AG20443 (cell line): ENCODE measurements at regions not wholly inside any gene's neighbourhood (a gene's known extent, or its start where the extent isn't known, plus 50 kb on each side); places are given as distances from the start of the nearest gene placed in this dataset.

Experiments
- DNase-seq: peaks from one replicate; pipeline ENCODE4 v3.0.0; 2012; ENCODE audit warnings: low spot score, mixed read lengths

DNA sequence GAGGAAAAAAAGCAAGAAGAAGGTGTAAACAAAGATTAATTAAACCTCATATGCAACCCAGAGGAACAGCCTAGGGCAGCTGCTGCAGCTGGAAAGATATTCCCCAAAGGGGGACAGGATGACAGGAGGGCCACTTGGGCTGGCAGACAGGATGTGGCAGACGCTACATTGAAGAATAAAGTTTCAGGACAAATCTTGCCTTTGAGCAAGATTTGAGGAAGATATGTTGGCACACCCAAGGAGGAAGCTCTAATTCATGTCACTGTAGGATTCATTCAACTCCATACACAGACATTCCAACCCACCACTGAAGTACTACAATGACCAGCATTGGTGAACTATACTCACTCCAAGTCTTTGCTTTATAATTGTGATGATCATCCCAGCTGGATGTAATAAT, 504.0 kb downstream of the SHQ1 start:
- no peak for DNase-seq

DNA sequence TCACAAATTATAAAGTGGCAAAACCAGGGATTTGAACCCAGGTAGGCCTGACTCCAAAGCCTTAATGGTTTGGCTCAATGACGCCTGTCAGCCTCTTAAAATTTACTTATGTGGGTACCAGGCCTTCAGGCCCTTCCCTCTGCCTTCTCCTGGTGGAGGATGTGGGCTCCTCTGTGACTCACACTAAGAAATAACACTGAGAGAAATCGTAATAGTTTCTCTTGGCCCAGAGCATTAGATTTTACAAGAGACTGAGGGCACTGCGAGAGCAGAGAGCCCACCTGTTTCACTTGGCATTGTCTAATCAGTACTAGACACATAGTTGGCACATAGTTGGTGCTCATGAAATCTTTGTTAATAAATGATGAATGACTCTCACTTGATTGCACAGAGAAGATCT, 505.2 kb downstream of the SHQ1 start:
- no peak for DNase-seq

DNA sequence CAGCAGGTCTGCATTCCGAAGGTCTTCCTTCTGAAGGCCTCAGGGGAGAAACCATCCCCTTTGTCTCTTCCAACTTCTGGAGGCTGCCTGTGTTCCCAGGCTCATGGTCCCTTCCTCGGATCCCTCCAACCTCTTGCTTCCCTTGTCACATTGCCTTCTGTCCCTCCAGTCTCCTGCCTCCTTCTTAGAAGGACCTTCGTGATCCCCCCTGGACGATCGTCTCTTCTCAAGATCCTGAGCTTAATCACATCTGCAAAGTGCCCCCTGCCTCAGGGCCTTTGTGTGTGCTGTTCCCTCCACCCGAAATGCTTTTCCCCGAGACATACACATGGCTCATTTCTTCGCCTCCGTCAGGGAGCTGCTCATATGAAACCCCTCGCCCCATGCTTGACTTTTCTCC, 505.8 kb downstream of the SHQ1 start:
- DNase-seq, result no peak

DNA sequence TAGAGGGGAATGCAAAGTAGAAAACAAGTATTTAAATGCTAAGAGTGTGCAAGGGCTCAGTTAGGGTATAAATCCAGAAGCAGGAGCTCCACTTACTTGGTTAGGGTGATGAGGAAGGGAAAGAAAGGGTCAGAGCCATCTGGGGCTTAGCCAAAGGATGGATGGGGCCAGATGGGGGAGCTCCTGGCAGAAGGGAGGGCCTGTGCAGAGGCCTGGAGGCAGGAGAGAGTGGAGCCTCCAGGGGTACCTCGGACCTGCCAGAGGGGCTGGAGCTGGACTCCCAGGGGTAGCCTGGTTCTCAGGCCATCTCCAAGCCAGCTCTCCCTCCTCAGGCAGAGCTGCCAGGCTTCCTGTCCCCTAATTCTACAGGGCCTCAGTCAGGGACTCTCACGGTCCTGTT, 506.3 kb downstream of the SHQ1 start:
- DNase-seq, result no peak

DNA sequence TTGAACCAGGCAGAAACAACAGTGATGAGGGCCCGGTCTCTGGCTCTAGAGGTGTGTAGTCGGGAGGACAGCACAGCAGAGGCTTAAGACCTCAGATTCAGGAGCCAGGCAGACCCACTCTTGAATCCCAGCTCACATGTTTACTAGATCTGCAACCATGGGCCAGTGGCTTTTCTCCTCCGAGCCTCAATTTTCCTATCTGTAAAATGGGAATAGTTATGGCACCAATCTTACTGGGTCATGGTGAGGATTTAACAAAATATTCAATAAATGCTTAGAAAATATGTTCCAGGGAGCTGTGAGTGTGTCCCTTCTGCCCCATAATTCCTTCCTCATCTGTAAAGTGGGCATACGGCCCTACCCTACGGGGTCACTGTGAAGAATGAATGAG, 506.9 kb downstream of the SHQ1 start:
- DNase-seq, result no peak

DNA sequence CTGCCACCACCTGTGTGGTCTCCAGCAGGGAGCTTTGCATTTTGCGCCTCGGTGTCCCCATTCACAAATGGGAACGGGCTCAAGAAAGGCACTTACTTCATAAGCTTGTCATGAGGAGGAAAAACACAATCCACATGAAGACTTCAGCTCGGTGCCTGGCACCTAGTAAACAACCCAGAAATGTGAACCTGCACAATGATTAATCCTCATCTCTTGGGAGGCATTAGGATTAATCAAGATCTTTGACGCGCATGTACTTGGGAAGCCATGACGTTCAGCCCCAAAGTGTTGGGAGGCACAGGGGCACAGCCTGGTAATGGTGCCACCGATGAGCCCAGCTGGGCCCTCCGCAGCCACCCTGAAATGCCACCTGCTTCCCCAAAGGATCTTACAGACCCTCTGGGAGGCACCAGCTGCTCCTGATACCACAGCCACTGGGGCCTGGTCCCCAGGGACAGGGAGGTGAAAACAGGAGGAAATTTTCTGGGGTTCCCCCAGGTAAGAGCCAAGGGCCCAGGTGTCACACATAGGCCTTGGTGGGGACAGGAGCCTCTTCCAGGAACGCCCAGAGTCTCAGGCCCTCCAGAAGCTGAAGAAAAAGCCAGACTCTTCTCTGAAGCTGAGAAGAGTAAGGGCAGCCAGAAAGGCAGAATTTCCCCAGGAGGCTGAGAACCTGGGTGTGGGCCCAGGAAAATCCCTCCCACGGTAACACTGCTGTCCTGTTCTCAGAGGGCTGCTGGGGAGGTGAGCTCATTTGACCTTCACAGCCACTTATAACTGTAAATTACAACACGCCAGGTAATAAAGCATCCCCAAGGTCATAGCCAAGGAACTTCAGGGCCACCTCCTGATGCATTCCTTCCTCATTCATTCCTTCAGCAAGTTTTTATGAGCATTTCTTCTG, 507.5 kb downstream of the SHQ1 start:
- no peak for DNase-seq

DNA sequence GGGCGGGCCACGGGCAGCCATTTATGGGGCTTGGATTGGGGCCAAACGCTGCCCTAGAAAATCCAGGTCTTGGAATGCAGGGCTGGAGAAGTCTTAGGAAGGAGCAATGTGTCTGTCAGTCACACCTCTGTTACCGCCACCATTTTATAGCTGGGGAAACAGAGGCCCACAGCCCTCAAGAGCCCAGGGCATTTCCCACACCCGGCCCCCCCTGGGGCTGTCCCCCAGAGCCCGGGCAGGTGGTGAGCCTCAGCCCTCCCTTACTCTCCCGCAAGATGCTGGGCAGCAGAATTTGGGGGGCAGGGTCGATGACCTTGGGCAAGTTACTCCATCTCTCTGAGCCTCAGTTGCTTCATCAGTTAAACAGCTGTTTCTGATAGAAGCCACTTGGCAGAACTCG, 508.2 kb downstream of the SHQ1 start:
- DNase-seq, result no peak

DNA sequence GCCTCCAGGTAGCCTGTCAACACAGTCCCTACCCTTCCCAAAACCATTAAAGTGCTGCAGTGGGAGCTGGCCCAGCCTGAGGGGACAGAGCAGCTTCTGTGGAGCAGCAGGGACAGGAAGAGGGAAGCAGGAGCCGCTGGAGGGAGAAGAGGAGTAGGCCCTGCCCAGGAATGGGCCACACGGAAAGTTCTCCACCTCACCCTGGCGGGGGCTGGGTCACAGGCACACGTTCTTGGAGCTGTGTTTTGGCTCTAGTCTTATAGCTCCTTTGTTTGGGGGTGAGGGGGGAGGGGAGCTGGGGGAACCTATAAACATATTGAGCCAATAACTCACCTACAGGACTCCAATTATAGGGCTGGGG, 508.6 kb downstream of the SHQ1 start:
- no peak for DNase-seq

DNA sequence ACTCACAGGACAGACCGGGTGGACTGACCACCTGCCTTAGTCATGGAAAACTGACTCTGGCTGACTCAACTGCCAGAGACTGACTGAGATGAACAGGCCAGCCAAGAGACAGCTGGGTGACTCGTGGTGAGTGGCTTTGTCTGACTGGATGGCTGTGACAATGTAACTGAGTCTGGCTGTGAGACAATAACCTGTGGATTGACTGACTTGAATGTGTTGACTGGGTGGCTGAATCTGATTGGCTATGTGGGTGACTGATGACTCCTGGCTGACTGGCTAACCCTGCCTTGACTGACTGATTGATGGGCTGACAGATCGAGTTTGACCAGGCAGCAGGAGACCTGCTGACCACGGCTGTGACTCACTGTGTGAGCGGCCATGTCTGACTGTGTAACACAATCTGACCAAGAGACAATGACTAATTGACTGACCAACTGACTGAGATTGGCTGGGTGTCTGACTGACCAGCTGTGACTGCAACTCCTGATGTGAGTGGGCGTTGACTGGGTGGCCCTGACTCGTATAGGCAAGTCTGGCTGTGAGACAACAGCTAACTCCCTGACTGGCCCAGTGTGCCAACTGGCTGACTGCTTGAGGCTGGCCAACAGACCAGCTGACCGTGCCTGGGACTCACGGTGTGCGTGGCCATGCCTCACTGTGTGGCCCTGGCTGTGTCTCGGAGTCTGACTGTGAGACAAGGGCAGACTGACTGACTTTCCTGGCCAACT, 509.1 kb downstream of the SHQ1 start:
- DNase-seq, result peak; percentile 87

DNA sequence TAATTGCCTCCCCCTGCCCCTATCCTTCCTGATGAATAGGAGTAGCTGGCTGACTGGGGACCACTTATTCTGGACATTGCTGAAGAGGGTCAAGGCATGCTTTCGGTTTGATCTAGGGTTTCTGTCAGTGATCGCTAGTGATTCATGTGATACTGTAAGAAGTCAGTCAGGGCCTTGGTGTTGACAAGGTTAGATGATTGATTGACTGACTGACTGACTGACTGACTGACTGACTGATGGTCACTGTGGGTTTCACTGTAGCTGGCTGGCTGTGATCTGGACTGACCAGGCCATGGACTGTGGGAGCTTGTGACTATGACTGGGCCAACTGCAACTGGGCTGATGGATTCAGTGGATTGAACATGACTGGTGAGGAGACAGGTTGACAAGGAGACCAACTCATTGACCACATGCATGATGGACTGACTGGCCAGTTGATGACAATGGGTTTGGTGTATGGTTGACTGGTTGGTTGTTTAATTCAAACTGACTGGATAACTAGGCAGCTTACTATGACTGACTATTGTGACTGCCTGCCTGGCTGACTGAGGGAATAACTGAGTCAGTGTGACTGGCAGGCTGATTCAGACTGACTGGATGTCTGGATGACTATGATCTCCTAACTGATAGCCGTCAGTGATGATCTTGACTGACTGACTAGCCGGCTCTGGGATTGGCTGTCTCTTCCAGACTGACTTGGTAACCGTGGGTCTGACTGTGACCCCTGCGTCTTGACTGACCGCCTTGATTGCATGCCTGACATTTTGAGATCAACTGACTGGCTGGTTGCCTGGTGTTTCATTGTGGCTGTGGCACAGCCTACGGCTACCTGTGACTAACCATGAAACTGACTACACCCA, 509.9 kb downstream of the SHQ1 start:
- no peak for DNase-seq

DNA sequence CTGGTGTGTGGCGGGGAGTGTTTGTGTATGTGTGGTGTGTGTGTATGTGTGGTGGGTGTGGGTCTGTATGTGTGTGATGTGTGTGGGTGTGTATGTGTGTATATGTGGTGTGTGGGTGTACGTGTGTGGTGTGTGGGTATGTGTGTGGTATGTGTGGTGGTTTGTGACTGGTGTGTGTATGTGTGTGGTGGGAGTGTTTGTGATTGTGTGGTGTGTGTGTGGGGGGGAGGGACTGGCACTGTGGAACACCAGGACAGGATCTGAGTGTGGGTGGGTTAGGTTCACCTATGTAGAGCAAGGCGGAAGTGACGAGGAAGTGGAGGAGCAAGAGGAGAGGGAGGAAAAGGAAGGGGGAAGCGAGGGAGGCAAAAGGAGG, 510.8 kb downstream of the SHQ1 start:
- no peak for DNase-seq

DNA sequence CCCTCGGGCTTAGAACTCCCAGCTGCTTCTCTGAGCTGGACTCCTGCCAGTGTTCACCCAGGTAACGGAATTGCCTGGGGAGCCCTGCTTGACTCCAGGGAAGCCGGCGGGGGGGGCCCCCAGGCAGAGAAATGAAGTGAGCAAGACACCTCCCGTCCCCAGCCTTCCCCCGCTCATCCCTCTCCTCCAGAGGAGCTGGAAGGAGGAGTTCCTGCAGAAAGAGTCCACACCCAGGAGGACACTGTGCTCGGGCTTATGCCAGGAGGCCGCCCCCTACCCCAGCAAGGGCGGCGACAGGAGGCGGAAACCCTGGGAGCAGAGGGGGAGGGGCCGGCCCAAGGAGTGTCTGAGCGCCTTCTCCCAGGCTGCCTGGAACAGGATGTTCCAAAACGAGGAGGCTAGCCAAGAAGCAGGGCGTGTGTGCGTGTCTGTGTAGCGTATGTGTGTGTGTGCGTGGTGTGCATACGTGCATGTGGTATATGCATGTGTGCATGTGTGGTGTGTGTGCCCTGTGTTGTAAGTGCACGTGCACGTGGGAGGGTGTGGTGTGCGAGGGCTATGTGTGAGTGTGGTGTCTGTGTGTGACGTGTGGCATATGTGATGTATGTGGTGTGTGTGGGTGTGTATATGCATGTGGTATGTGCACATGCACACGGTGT, 511.3 kb downstream of the SHQ1 start:
- DNase-seq, result peak; percentile 72

DNA sequence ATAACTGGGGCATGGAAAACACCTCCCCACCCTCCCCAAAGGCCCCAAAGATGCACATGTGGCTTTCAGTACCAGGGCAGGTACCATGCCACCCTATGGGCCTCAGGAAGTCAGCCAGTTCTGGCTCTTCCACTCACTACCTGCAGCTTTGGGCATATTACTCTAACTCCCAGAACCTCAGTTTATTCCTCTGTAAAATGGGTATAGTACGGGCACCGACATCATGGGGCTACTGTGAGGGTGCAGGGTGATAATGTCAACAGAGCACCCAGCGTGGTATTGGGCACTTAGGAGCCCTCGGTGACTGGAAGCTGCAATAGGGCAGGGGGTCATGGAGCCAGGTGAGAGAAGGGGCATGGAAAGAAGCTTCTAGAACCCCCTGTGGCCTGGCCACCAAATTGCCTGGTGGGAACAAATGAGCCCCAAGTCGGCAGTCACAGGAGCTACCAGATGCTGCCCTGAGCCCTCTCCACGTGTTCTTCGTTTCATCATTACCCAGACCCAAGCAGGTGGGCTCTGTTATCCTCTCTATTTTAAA, 512.1 kb downstream of the SHQ1 start:
- no peak for DNase-seq

DNA sequence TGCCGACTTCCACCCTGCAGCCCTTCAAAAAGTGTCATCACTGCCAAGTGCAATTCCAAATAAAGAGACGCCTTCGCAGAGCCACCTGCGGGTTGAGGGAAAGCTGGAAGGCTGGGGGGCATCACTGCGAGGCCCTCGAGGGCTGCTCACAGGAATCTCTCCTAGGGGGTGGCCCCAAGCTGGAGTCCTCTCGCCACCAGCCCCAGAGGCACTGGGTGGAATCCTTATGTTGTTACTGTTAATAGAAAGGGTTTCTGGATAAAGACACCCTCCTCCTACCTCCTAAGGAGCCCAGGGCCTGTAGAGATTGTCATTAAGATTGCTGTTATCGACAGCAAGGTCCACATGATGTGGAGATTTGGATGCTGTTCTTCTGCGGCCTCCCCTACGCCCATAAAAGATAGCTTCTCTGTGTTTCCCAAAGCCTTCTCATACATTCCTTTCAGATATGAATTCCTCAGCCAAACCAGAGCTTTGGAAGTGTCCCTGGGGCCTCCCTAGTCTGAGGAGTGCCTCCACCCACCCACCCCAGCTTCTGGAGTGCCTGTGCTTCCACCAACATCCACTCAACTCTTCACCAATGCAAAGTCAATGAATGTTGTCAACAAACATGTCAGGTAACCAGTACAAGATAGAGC, 512.7 kb downstream of the SHQ1 start:
- DNase-seq, result no peak

DNA sequence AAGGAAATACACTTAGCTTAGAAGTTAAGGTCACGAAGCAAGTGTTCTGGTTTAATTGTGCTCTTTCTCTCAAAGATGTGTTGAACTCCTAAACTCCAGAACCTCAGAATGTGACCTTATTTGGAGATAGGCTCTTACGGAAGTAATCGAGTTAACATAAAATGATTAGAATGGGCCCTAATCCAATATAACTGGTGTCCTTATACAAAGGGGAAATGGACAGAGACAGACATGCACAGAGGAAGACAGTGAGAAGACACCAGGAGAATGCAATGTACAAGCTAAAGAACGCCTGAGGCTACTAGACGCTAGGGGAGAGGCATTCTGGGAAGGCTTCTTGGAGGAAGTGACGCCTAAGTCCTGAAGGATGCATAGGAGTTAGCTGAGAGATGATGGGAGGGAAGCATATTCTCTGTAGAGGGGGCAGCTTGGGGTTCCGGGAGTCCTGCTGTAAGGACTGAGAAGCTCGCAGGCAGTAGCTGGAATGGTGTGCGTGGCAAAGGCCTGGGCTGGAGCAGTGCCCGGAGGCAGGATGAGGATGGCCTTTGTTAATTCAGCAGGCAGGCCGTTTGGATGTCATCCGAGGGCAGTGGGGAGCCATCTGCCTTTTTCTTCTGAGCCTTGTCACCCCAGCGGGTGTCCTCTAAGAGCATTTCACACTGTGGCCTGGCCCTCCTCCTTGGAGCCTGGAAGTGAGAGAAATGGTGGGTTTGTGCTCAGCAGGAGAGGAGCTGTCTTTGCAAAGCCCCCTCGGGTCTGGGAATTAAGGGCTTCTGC, 513.4 kb downstream of the SHQ1 start:
- no peak for DNase-seq

DNA sequence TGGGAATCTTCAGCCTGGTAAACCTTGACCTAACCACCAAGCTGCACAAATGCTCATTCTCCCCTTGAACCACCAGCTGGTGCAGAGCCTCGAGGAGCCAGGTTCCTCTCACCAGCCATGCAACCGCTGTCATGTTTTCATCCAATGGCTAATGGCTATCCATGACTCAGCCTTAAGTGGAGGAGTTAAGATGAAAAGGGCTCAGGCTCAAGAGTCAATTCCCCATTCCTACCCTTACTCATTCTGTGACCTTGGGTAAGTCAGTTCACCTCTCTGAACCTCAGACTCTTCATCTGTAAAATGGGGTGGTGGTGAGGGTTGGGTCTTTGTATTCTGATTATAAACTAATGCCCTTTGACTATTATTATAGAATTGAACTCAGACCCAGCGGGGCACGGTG, 515.6 kb downstream of the SHQ1 start:
- DNase-seq, result no peak

DNA sequence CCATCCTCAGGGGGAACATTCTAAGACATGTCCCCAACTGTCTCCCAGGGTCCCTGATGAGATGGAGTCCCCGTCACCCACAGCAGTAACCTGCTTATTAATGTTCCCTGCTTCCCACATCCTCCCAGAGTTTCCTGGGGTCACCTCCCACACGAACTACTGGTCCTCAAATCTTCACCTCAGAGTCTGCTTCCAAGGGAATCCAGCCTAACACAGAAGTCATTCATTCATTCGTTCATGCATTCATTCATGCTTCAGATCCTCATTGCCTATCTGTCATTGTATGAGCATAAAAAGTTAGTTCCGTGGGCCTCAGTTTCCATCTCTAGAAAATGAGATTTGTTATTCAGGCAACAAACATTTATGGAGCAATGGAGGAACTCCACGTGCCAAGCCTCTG, 516.2 kb downstream of the SHQ1 start:
- DNase-seq, result no peak

DNA sequence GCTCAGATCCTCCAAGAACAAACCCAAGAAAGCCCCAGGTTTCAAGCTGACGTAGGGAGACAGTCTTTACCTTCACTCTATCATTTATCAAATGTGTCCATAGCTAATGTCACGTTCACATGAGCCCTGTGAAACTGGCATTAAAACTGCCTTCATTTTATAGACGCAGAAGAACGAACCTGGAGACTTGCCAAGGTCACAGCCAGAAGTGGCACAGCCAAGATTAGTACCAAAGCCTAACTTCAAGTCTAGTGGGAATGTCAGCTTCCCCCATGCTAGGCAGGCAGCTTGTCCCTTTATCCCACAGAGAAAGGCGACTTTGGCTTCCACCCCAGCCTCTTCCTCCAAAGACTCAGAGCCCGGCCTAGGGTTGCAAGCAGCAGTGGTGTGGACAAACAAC, 517.2 kb downstream of the SHQ1 start:
- no peak for DNase-seq

DNA sequence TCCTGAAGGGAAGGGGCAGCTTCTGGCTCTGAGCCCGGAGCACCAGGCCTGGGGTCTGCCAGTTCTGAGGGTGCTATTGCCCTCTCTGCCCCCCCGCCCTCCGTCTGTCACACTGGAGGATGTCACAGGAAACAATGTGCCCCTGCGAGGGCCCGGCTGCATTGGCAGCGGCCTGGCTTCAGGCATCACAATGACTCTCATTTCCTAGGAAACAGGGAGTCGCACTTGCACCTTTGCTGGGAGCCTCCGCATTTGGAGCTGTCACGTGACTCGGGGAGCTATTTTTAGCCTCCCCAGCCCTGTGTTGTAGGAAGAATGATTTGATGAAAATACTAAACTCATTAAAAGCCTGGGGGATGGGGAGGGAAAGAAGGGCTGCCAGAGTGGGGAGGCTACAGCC, 518.9 kb downstream of the SHQ1 start:
- DNase-seq, result no peak

DNA sequence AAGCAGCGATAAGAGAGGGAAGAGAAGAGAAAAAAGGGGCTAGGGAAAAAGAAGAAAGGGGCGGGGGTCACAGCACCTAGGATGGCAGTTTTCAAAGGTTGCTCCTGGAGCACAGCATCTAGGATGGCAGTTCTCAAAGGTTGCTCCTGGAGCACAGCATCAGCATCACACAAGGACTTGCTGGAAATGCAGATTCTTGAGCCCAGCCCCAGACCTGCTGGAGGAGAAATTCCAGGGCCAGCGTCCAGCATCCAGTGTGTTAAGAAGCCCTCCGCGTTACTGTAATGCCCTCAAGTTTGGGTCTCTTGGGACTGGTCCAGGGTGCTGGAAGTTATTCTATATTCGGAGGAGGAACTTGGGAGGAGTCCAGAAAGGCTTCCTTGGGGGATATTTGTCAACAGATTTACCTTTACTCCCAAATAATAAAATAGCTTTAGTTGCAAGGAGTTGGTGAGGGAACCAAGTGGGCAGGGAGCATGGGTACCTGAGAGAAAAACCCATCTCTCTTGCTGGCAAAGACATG, 519.4 kb downstream of the SHQ1 start:
- DNase-seq, result no peak
